T-cell (primary cell): ENCODE measurements at regions not wholly inside any gene's neighbourhood (a gene's known extent, or its start where the extent isn't known, plus 50 kb on each side); places are given as distances from the start of the nearest gene placed in this dataset.
"Not testable (repeated sequence)": the region's sequence is repeated elsewhere in the genome, so short reads cannot be mapped to it uniquely, and the experiment has no call there.

Experiments
- ATAC-seq, 4 experiments: fragments of 200-7000 bp in 3 of 4; fragments of 150-1000 bp in 1 of 4; cut with Tn5 transposase; replicated peaks in 1 of 4; 1 replicate in 3 of 4; 2 replicates in 1 of 4; pipeline ENCODE4 v1.10.0; 2021; ENCODE audit warnings: moderate library complexity in 3 of 4, mild to moderate bottlenecking in 2 of 4, moderate number of reproducible peaks in 1 of 4
- CTCF ChIA-PET, 2 donors: fragments of 300-600 bp; sonication (Branson Sonifier 250); formaldehyde crosslinking; loops; one replicate each; lab custom pipeline; 2022; ENCODE audit warnings: antibody characterized with exemption in 2 of 2; lab: Charles Lee
- POLR2A ChIA-PET, 2 donors: fragments of 300-600 bp; sonication (Branson Sonifier 250); formaldehyde crosslinking; loops; one replicate each; lab custom pipeline; 2022; ENCODE audit warnings: antibody characterized with exemption in 2 of 2; lab: Charles Lee
- DNase-seq, 35 experiments: peaks; one replicate each; pipeline versions ENCODE4 v3.0.0 to v3.0.0-alpha.2; 2013 to 2023
- H3K27ac ChIP-seq: one replicate; pipeline ENCODE4 v1.5.1; 2013; ENCODE audit warnings: low read length
- H3K27me3 ChIP-seq, 2 experiments: replicated peaks in 1 of 2; 1 replicate in 1 of 2; 2 replicates in 1 of 2; pipeline versions ENCODE4 v1.6.1 to v1.7.0; 2013; ENCODE audit warnings: low read length in 1 of 2, mixed read lengths in 1 of 2; ENCODE audit not compliant: control insufficient read depth in 2 of 2, insufficient read depth in 2 of 2; ENCODE audit errors: extremely low read depth in 1 of 2
- H3K36me3 ChIP-seq, 2 donors: 1 replicate in 1 of 2; 2 replicates in 1 of 2; pipeline versions ENCODE4 v1.6.1 to v1.7.0; 2013; ENCODE audit warnings: low read length in 1 of 2; ENCODE audit not compliant: control insufficient read depth in 2 of 2, insufficient read depth in 1 of 2; ENCODE audit errors: extremely low read depth in 1 of 2
- H3K4me1 ChIP-seq, 2 experiments: 1 replicate in 1 of 2; 2 replicates in 1 of 2; pipeline versions ENCODE4 v1.6.1 to v1.7.0; 2013; ENCODE audit warnings: low read length in 2 of 2, mixed read lengths in 1 of 2; ENCODE audit not compliant: insufficient read depth in 2 of 2, control insufficient read depth in 1 of 2; ENCODE audit errors: extremely low read depth in 1 of 2
- H3K4me3 ChIP-seq, 2 donors: 1 replicate in 1 of 2; 2 replicates in 1 of 2; pipeline versions ENCODE4 v1.5.1 to v1.7.0; 2013; ENCODE audit warnings: mild to moderate bottlenecking in 2 of 2, low read length in 1 of 2, moderate library complexity in 1 of 2; ENCODE audit not compliant: control insufficient read depth in 1 of 2; ENCODE audit errors: extremely low read depth in 1 of 2
- H3K9me3 ChIP-seq: 2 replicates; pipeline ENCODE4 v1.7.0; 2013
- H3K27ac Mint-ChIP-seq, 2 donors: one replicate each; pipeline ENCODE4 v1.8.0; 2020 to 2021; ENCODE audit warnings: mild to moderate bottlenecking in 2 of 2, mixed read lengths in 2 of 2
- H3K27me3 Mint-ChIP-seq, 2 donors: one replicate each; pipeline ENCODE4 v1.8.0; 2021 to 2022; ENCODE audit warnings: mixed read lengths in 2 of 2
- H3K36me3 Mint-ChIP-seq: one replicate; pipeline ENCODE4 v1.8.0; 2021; ENCODE audit warnings: mixed read lengths
- H3K4me1 Mint-ChIP-seq, 3 donors: one replicate each; pipeline ENCODE4 v1.8.0; 2020 to 2022; ENCODE audit warnings: mixed read lengths in 3 of 3, mild to moderate bottlenecking in 1 of 3
- H3K4me3 Mint-ChIP-seq, 3 donors: one replicate each; pipeline ENCODE4 v1.8.0; 2020 to 2022; ENCODE audit warnings: mild to moderate bottlenecking in 3 of 3, mixed read lengths in 3 of 3, moderate library complexity in 3 of 3
- H3K9me3 Mint-ChIP-seq, 3 donors: one replicate each; pipeline ENCODE4 v1.8.0; 2020 to 2022; ENCODE audit warnings: mixed read lengths in 3 of 3
- WGBS: methylation state at CpG from one replicate; pipeline ENCODE4 v1.1.5; 2013; ENCODE audit warnings: missing lambda C conversion rate; ENCODE audit not compliant: insufficient coverage; 5-methylcytosine and 5-hydroxymethylcytosine counted together

- H3K4me3 Mint-ChIP-seq, H3K4me1 Mint-ChIP-seq, POLR2A ChIA-PET, DNase-seq, H3K36me3 ChIP-seq, H3K4me3 ChIP-seq, H3K9me3 Mint-ChIP-seq, H3K36me3 Mint-ChIP-seq, H3K27ac ChIP-seq, ATAC-seq, H3K9me3 ChIP-seq, H3K27ac Mint-ChIP-seq, H3K27me3 ChIP-seq, H3K27me3 Mint-ChIP-seq, H3K4me1 ChIP-seq, CTCF ChIA-PET: not testable (repeated sequence)
- WGBS = no CpG with 5 or more reads among the region's 24 CpGs
Measured at GRCh38 chr21:6125549-6126240, 4395.7 kb upstream of the TPTE start.

- H3K4me3 ChIP-seq, H3K36me3 Mint-ChIP-seq, H3K27me3 ChIP-seq, H3K9me3 Mint-ChIP-seq, H3K4me1 Mint-ChIP-seq, H3K27ac Mint-ChIP-seq, H3K27ac ChIP-seq, H3K4me3 Mint-ChIP-seq, H3K27me3 Mint-ChIP-seq, CTCF ChIA-PET, H3K9me3 ChIP-seq, H3K4me1 ChIP-seq, H3K36me3 ChIP-seq, POLR2A ChIA-PET: not testable (repeated sequence)
- ATAC-seq = peak; percentile 27 to 81 (median 64)
- peak in 2 of 35 experiments; percentile 21 to 22 for DNase-seq
- no CpG with 5 or more reads among the region's 43 CpGs for WGBS
Measured at GRCh38 chr21:6126976-6127732, 4394.2 kb upstream of the TPTE start.

GRCh38 chr21:6130734-6131133 is 4390.6 kb upstream of the TPTE start:
- POLR2A ChIA-PET, H3K9me3 Mint-ChIP-seq, H3K27ac Mint-ChIP-seq, H3K4me3 ChIP-seq, DNase-seq, H3K4me1 Mint-ChIP-seq, H3K36me3 ChIP-seq, H3K27me3 ChIP-seq, H3K36me3 Mint-ChIP-seq, H3K27me3 Mint-ChIP-seq, H3K27ac ChIP-seq, CTCF ChIA-PET, H3K4me3 Mint-ChIP-seq, H3K9me3 ChIP-seq, ATAC-seq, H3K4me1 ChIP-seq: not testable (repeated sequence)
- WGBS = no CpG with 5 or more reads among the region's 13 CpGs

GRCh38 chr21:6133373-6133772 is 4388.0 kb upstream of the TPTE start:
- H3K36me3 ChIP-seq, H3K9me3 ChIP-seq, H3K27me3 ChIP-seq, CTCF ChIA-PET, H3K36me3 Mint-ChIP-seq, H3K4me1 Mint-ChIP-seq, POLR2A ChIA-PET, H3K27ac Mint-ChIP-seq, H3K9me3 Mint-ChIP-seq, H3K4me3 ChIP-seq, H3K4me1 ChIP-seq, DNase-seq, H3K4me3 Mint-ChIP-seq, H3K27ac ChIP-seq, ATAC-seq, H3K27me3 Mint-ChIP-seq: not testable (repeated sequence)
- no CpG with 5 or more reads among the region's 11 CpGs for WGBS

- H3K9me3 Mint-ChIP-seq, H3K4me3 ChIP-seq, H3K27me3 ChIP-seq, H3K9me3 ChIP-seq, H3K4me1 ChIP-seq, H3K4me3 Mint-ChIP-seq, H3K27ac Mint-ChIP-seq, POLR2A ChIA-PET, ATAC-seq, H3K4me1 Mint-ChIP-seq, H3K27me3 Mint-ChIP-seq, CTCF ChIA-PET, DNase-seq, H3K36me3 Mint-ChIP-seq, H3K36me3 ChIP-seq, H3K27ac ChIP-seq: not testable (repeated sequence)
- no CpG with 5 or more reads among the region's 22 CpGs for WGBS
Measured at GRCh38 chr21:6133852-6134630, 4387.3 kb upstream of the TPTE start.

GRCh38 chr21:6136732-6137131 is 4384.7 kb upstream of the TPTE start:
- POLR2A ChIA-PET, CTCF ChIA-PET, H3K9me3 Mint-ChIP-seq, H3K36me3 ChIP-seq, ATAC-seq, DNase-seq, H3K36me3 Mint-ChIP-seq, H3K27ac ChIP-seq, H3K4me1 Mint-ChIP-seq, H3K9me3 ChIP-seq, H3K27me3 ChIP-seq, H3K4me3 ChIP-seq, H3K4me3 Mint-ChIP-seq, H3K27ac Mint-ChIP-seq, H3K4me1 ChIP-seq, H3K27me3 Mint-ChIP-seq: not testable (repeated sequence)
- WGBS = no CpG with 5 or more reads among the region's 11 CpGs
